B cell (primary cell): ENCODE measurements at regions not wholly inside any gene's neighbourhood (a gene's known extent, or its start where the extent isn't known, plus 50 kb on each side); places are given as distances from the start of the nearest gene placed in this dataset.

Experiments used
- ATAC-seq: fragments of 200-7000 bp; cut with Tn5 transposase; one replicate; pipeline ENCODE4 v1.10.0; 2021; ENCODE audit warnings: low read depth, mild to moderate bottlenecking, moderate number of reproducible peaks, moderate library complexity
- CTCF ChIA-PET: fragments of 350-600 bp; sonication (Branson Sonifier 250); formaldehyde crosslinking; loops from one replicate; lab custom pipeline; 2021; ENCODE audit warnings: antibody characterized with exemption, inconsistent platforms; lab: Charles Lee
- POLR2A ChIA-PET: fragments of 350-600 bp; sonication (Branson Sonifier 250); formaldehyde crosslinking; loops from one replicate; lab custom pipeline; 2021; ENCODE audit warnings: antibody characterized with exemption; lab: Charles Lee
- DNase-seq: peaks from one replicate; pipeline ENCODE4 v3.0.0; 2013
- H2AFZ ChIP-seq: 2 replicates; pipeline ENCODE4 v1.6.1; 2012; ENCODE audit warnings: mild to moderate bottlenecking, low read depth, low read length; ENCODE audit not compliant: insufficient read depth, poor library complexity, severe bottlenecking
- H3K27ac ChIP-seq, 2 donors: 1 replicate in 1 of 2; 2 replicates in 1 of 2; pipeline ENCODE4 v1.5.1; 2012 to 2013; ENCODE audit warnings: low read length in 2 of 2, mild to moderate bottlenecking in 2 of 2, moderate library complexity in 1 of 2
- H3K27me3 ChIP-seq, 4 experiments: fragments of 200-600 bp in 1 of 4; sonication (generic) in 1 of 4; replicated peaks in 1 of 4; 1 replicate in 2 of 4; 2 replicates in 2 of 4; pipeline versions ENCODE4 v1.6.1 to v1.7.0; 2013 to 2016; ENCODE audit warnings: low read length in 3 of 4, mild to moderate bottlenecking in 2 of 4, mixed read lengths in 1 of 4, moderate library complexity in 1 of 4; ENCODE audit not compliant: insufficient read depth in 4 of 4, control insufficient read depth in 3 of 4; ENCODE audit errors: control extremely low read depth in 1 of 4
- H3K36me3 ChIP-seq, 2 experiments: replicated peaks in 1 of 2; 1 replicate in 1 of 2; 2 replicates in 1 of 2; pipeline versions ENCODE4 v1.6.1 to v1.7.1; 2013; ENCODE audit warnings: low read length in 1 of 2; ENCODE audit not compliant: insufficient read depth in 2 of 2, control insufficient read depth in 1 of 2; ENCODE audit errors: control extremely low read depth in 1 of 2, extremely low read depth in 1 of 2
- H3K4me1 ChIP-seq, 2 donors: fragments of 200-600 bp in 1 of 2; sonication (generic) in 1 of 2; 1 replicate in 1 of 2; 2 replicates in 1 of 2; pipeline versions ENCODE4 v1.5.1 to v1.6.1; 2013 to 2017; ENCODE audit warnings: low read length in 2 of 2; ENCODE audit not compliant: control insufficient read depth in 2 of 2, insufficient read depth in 2 of 2
- H3K4me2 ChIP-seq: replicated peaks from 2 replicates; pipeline ENCODE3; 2012; ENCODE audit warnings: mild to moderate bottlenecking, low read depth, low read length; ENCODE audit not compliant: poor library complexity, severe bottlenecking
- H3K4me3 ChIP-seq, 5 experiments: fragments of 200-600 bp in 1 of 5; sonication (generic) in 1 of 5; 1 replicate in 3 of 5; 2 replicates in 2 of 5; pipeline versions ENCODE4 v1.5.1 to v1.7.0; 2011 to 2016; ENCODE audit warnings: low read length in 4 of 5, mild to moderate bottlenecking in 4 of 5, low read depth in 2 of 5, control low read depth in 1 of 5, moderate library complexity in 1 of 5; ENCODE audit not compliant: insufficient read depth in 1 of 5; ENCODE audit errors: control extremely low read depth in 1 of 5, extremely low read depth in 1 of 5
- H3K79me2 ChIP-seq: fragments of 200-600 bp; sonication (generic); one replicate; pipeline ENCODE4 v1.6.0; 2016; ENCODE audit warnings: low read length; ENCODE audit not compliant: control insufficient read depth, insufficient read depth
- H3K9ac ChIP-seq: fragments of 200-600 bp; sonication (generic); 2 replicates; pipeline ENCODE4 v1.6.1; 2017; ENCODE audit warnings: mild to moderate bottlenecking, low read length, moderate library complexity
- H3K9me3 ChIP-seq, 3 donors: one replicate each; pipeline versions ENCODE4 v1.6.1 to v1.7.1; 2013; ENCODE audit warnings: low read length in 2 of 3; ENCODE audit not compliant: control insufficient read depth in 2 of 3, insufficient read depth in 1 of 3; ENCODE audit errors: control extremely low read depth in 1 of 3
- H4K20me1 ChIP-seq: 2 replicates; pipeline ENCODE4 v1.6.0; 2012; ENCODE audit warnings: mild to moderate bottlenecking, low read length; ENCODE audit not compliant: insufficient read depth, control insufficient read depth, poor library complexity, severe bottlenecking
- H3K27ac Mint-ChIP-seq: one replicate; pipeline ENCODE4 v1.8.0; 2021; ENCODE audit warnings: mixed read lengths
- H3K27me3 Mint-ChIP-seq: one replicate; pipeline ENCODE4 v1.8.0; 2021; ENCODE audit warnings: mixed read lengths
- H3K4me1 Mint-ChIP-seq: one replicate; pipeline ENCODE4 v1.8.0; 2021; ENCODE audit warnings: mixed read lengths
- H3K4me3 Mint-ChIP-seq: one replicate; pipeline ENCODE4 v1.8.0; 2021; ENCODE audit warnings: mixed read lengths
- H3K9me3 Mint-ChIP-seq: one replicate; pipeline ENCODE4 v1.8.0; 2022; ENCODE audit warnings: mixed read lengths; ENCODE audit not compliant: insufficient read depth
- CTCF ChIP-seq: fragments of 200-600 bp; IDR thresholded peaks from one replicate; pipeline ENCODE4 v1.8.0; 2022; ENCODE audit warnings: antibody characterized with exemption, mild to moderate bottlenecking
- EZH2 ChIP-seq: IDR thresholded peaks from 2 replicates; pipeline ENCODE4 v1.6.1; 2012; ENCODE audit warnings: borderline replicate concordance, low read depth, mild to moderate bottlenecking, moderate library complexity, low read length; ENCODE audit not compliant: insufficient read depth, poor library complexity, severe bottlenecking
- WGBS: methylation state at CpG from one replicate; pipeline ENCODE4 v1.1.5; 2013; ENCODE audit warnings: missing lambda C conversion rate; ENCODE audit not compliant: insufficient coverage; 5-methylcytosine and 5-hydroxymethylcytosine counted together
- intact Hi-C: fragments of 100-400 bp; cut with micrococcal nuclease; formaldehyde crosslinking; loops from one replicate; pipeline ENCODE4 v1.10.0; 2022

GRCh38 chr12:66919466-66919865 is 240.6 kb upstream of the GRIP1 start:
- H3K27me3 Mint-ChIP-seq, result peaks cover 7% of the 10 kb centered on the region
- no peaks in the 10 kb centered on the region for H4K20me1 ChIP-seq
- H3K4me1 ChIP-seq, result no peaks in the 10 kb centered on the region
- no peak overlapping the region for H3K4me3 Mint-ChIP-seq
- no peak for DNase-seq
- POLR2A ChIA-PET, result no interaction called here
- no peak overlapping the region for H3K9ac ChIP-seq
- H3K27me3 ChIP-seq, result no peaks in the 10 kb centered on the region
- TF ChIP-seq EZH2 (no peak), CTCF (no peak)
- no peak overlapping the region for H3K4me2 ChIP-seq
- no peaks in the 10 kb centered on the region for H3K79me2 ChIP-seq
- H3K36me3 ChIP-seq, result no peaks in the 10 kb centered on the region
- H3K27ac Mint-ChIP-seq, result no peak overlapping the region
- intact Hi-C loops, result no loop called here
- no peak overlapping the region for H2AFZ ChIP-seq
- H3K27ac ChIP-seq, result no peak overlapping the region
- no CpG with 5 or more reads among the region's 2 CpGs for WGBS
- H3K4me3 ChIP-seq, result no peak overlapping the region
- H3K9me3 ChIP-seq, result no peaks in the 10 kb centered on the region
- ATAC-seq, result no peak
- CTCF ChIA-PET, result no interaction called here
- no peaks in the 10 kb centered on the region for H3K4me1 Mint-ChIP-seq
- H3K9me3 Mint-ChIP-seq, result no peaks in the 10 kb centered on the region

GRCh38 chr12:66920205-66920604 is 241.3 kb upstream of the GRIP1 start:
- Histone ChIP-seq H3K27ac (no peak overlapping the region), H3K36me3 (no peaks in the 10 kb centered on the region), H3K27me3 (no peaks in the 10 kb centered on the region), H3K4me2 (no peak overlapping the region), H3K4me1 (no peaks in the 10 kb centered on the region), H3K9ac (no peak overlapping the region), H4K20me1 (no peaks in the 10 kb centered on the region), H3K4me3 (no peak overlapping the region), H3K9me3 (no peaks in the 10 kb centered on the region), H3K79me2 (no peaks in the 10 kb centered on the region), H2AFZ (no peak overlapping the region)
- TF ChIP-seq CTCF, result no peak
- no peak for TF ChIP-seq EZH2
- DNase-seq (no peak), ATAC-seq (no peak)
- intact Hi-C loops, result no loop called here
- H3K27ac Mint-ChIP-seq, result no peak overlapping the region
- ChIA-PET POLR2A (no interaction called here), CTCF (no interaction called here)
- no peaks in the 10 kb centered on the region for H3K4me1 Mint-ChIP-seq
- H3K27me3 Mint-ChIP-seq, result peaks cover 9% of the 10 kb centered on the region
- H3K9me3 Mint-ChIP-seq, result no peaks in the 10 kb centered on the region
- WGBS, result 93% methylated on average over 2 of the region's 3 CpGs
- no peak overlapping the region for H3K4me3 Mint-ChIP-seq
